ENCODE measurements at regions not wholly inside any gene's neighbourhood (a gene's known extent, or its start where the extent isn't known, plus 50 kb on each side); places are given as distances from the start of the nearest gene placed in this dataset.
"Not testable (repeated sequence)": the region's sequence is repeated elsewhere in the genome, so short reads cannot be mapped to it uniquely, and the experiment has no call there.

DNA sequence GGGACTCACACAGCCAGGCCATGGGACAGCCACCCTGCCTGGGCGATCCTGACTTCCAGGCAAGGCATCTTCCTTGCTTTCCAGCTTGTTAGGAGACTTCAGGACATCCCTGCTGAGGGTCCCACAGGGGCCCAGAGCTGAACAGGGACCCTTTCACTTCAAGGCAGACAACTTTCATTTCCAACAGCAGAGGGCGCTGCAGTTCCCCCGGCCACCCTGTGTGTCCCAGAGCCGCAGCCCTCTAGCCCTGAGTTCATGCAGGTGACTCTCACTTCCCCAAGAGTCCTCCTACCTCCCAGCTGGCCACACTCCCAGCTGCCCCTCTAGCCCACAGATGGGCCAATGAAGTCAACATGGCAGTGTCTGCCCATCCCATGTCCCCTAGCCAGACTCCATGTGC lies 1556.0 kb downstream of the FOXD4L5 start:
- TF ChIP-seq, protein P1, sequence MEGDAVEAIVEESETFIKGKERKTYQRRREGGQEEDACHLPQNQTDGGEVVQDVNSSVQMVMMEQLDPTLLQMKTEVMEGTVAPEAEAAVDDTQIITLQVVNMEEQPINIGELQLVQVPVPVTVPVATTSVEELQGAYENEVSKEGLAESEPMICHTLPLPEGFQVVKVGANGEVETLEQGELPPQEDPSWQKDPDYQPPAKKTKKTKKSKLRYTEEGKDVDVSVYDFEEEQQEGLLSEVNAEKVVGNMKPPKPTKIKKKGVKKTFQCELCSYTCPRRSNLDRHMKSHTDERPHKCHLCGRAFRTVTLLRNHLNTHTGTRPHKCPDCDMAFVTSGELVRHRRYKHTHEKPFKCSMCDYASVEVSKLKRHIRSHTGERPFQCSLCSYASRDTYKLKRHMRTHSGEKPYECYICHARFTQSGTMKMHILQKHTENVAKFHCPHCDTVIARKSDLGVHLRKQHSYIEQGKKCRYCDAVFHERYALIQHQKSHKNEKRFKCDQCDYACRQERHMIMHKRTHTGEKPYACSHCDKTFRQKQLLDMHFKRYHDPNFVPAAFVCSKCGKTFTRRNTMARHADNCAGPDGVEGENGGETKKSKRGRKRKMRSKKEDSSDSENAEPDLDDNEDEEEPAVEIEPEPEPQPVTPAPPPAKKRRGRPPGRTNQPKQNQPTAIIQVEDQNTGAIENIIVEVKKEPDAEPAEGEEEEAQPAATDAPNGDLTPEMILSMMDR (IDR thresholded peaks at IDR 0.05) = not testable (repeated sequence)
- TF ChIP-seq POLR2A (IDR thresholded peaks at IDR 0.05) = not testable (repeated sequence)
